22Rv1 (cell line): ENCODE measurements at regions not wholly inside any gene's neighbourhood (a gene's known extent, or its start where the extent isn't known, plus 50 kb on each side); places are given as distances from the start of the nearest gene placed in this dataset.

Experiments
- ZFX ChIP-seq: fragments of 450-650 bp; IDR thresholded peaks from 2 replicates; pipeline ENCODE4 v1.6.1; 2017; ENCODE audit warnings: antibody characterized with exemption, borderline replicate concordance
- TF ChIP-seq, protein P1 (sequence below): fragments of 450-650 bp; IDR thresholded peaks from 2 replicates; pipeline ENCODE4 v1.5.1; 2017; ENCODE audit warnings: mild to moderate bottlenecking

DNA sequence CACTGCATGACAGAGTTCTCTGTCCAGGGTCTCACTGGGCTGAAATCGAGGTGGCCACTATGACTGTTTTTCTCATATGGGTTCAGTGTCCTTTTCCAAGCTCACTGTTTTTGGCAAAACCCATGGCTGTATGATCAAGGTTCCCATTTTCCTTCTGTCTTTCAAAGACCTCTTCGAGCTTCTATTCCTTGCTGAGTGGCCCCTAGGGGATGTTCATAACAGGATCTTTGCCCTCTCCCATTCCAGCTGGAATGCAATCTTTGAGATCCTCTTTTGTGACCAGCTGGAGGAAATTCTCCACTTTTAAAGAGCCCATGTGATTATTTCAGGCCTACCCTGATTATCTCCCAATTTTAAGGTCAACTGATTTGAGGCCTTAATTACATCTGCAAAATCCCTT, 572.5 kb upstream of the SLC10A2 start:
- TF ChIP-seq, protein P1, sequence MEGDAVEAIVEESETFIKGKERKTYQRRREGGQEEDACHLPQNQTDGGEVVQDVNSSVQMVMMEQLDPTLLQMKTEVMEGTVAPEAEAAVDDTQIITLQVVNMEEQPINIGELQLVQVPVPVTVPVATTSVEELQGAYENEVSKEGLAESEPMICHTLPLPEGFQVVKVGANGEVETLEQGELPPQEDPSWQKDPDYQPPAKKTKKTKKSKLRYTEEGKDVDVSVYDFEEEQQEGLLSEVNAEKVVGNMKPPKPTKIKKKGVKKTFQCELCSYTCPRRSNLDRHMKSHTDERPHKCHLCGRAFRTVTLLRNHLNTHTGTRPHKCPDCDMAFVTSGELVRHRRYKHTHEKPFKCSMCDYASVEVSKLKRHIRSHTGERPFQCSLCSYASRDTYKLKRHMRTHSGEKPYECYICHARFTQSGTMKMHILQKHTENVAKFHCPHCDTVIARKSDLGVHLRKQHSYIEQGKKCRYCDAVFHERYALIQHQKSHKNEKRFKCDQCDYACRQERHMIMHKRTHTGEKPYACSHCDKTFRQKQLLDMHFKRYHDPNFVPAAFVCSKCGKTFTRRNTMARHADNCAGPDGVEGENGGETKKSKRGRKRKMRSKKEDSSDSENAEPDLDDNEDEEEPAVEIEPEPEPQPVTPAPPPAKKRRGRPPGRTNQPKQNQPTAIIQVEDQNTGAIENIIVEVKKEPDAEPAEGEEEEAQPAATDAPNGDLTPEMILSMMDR, result no peak
- no peak for TF ChIP-seq ZFX
